GM10266 (cell line): ENCODE measurements at regions not wholly inside any gene's neighbourhood (a gene's known extent, or its start where the extent isn't known, plus 50 kb on each side); places are given as distances from the start of the nearest gene placed in this dataset.
"Not testable (repeated sequence)": the region's sequence is repeated elsewhere in the genome, so short reads cannot be mapped to it uniquely, and the experiment has no call there.

Experiments
- DNase-seq: peaks from one replicate; pipeline ENCODE4 v3.0.0; 2012; ENCODE audit errors: extremely low spot score
- TF ChIP-seq, protein P1 (sequence below): IDR thresholded peaks from 2 replicates; pipeline ENCODE4 v1.5.1; 2012; ENCODE audit warnings: mild to moderate bottlenecking, low read depth; ENCODE audit not compliant: control insufficient read depth, insufficient read depth; ENCODE audit errors: missing control alignments

DNA sequence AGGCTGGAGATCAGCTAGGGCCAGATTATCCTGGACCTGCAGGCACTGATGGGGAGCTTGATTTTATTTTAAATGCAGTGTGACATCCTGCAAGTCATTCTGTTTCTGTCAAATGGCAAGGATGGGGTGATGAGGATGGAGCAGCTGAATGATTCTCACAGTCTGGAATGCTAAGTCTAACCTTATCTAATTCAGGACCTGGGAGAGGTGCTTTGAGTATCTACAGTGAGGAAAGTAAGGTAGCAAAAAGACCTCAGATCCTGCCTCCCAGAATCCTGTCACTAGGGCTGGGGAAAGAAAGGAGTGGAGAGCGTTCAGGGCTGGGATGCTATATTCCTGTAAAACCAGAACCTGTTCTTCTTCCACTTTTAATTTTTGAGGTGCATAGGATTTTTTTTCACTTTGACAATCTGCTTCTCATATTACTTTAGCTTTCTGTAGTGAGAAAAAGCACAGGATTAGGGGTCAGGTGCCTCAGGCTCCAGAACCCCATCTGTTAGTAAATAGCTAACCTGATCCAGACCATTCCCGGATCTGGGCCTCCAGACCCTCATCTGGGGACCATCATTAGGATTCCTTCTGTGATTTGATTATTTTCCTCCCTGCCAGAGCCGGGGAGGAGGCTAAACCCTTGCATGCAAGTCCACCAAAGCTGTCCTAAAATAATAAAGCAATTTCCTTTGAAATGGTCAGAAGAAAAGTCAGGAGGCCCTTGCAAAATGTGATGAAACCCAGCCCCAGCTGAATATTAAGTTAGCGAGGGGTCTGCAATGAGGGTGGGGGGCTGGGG is 54.7 kb downstream of the ASCL1 start:
- DNase-seq = no peak

DNA sequence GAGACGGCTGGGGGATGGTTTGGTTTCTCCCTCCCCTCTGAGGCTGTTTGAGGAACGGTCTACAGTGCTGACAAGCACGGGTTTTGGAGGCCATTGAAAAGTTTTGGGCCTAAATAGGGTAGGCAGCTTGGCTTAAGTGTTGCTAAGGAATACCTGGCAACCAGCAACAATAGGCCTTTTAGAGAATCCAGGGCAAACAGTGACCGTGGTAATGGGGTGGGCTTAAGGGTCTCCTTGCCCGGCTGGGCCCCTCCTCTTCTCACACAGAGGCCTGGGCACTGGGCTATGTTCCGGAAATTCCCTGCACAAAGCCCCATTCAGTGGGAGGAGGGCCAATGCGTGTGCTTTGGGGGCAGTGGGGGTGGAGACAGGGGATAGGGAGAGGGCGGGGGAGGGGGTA is 55.4 kb downstream of the ASCL1 start:
- TF ChIP-seq, protein P1, sequence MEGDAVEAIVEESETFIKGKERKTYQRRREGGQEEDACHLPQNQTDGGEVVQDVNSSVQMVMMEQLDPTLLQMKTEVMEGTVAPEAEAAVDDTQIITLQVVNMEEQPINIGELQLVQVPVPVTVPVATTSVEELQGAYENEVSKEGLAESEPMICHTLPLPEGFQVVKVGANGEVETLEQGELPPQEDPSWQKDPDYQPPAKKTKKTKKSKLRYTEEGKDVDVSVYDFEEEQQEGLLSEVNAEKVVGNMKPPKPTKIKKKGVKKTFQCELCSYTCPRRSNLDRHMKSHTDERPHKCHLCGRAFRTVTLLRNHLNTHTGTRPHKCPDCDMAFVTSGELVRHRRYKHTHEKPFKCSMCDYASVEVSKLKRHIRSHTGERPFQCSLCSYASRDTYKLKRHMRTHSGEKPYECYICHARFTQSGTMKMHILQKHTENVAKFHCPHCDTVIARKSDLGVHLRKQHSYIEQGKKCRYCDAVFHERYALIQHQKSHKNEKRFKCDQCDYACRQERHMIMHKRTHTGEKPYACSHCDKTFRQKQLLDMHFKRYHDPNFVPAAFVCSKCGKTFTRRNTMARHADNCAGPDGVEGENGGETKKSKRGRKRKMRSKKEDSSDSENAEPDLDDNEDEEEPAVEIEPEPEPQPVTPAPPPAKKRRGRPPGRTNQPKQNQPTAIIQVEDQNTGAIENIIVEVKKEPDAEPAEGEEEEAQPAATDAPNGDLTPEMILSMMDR = no peak
- no peak for DNase-seq

More for the DNA sequence above, 54.7 kb downstream of the ASCL1 start:
- TF ChIP-seq, protein P1 = no peak

DNA sequence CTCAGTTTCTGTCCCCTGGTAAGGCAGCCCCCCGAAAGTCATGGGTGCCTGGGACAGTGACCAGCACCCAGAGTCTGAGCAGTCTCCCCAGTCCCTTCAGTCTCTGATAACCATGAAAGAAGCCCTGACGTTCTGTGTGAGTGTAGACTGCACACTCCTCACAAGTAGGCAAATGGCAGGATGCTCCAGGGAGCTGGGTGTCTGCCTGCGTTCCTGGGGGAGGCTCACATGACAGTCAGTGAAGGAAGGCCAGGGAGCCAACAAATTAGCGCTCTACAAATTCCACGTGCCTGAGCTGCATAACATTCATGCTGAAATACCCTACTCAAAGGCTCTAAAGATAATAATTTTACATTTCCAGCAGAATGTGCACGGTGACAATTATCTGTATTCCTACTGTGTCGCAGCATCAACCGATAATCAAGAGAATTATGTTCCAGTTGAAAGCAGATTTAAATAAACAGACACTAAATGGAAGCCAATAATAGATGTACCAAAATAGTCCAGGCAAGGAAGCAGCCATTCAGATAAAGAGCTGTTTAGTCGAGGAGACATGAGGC is 56.3 kb downstream of the ASCL1 start:
- DNase-seq = no peak
- TF ChIP-seq, protein P1 = no peak

DNA sequence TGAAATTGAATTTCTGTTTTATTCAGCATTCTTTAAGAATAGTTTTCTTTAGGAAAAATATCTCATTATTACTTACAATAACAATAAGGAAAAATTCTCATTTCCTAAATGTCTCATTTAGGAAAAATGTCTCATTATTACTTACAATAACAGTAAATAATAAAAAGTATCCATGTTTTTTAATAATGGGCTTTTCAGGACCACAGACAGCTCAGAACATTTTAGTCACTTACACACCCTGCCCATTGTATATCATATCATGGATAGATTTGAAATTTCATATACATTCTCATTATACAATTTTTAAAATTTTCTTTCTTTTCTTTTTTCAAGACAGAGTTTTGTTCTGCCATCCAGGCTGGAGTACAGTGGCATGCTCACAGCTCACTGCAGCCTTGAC is 58.9 kb downstream of the ASCL1 start:
- TF ChIP-seq, protein P1 = no peak
- DNase-seq = no peak

- TF ChIP-seq, protein P1 = no peak
- DNase-seq = peak; percentile 28
These were observed 63.4 kb downstream of the ASCL1 start for GRCh38 chr12:103020839-103021238.

DNA sequence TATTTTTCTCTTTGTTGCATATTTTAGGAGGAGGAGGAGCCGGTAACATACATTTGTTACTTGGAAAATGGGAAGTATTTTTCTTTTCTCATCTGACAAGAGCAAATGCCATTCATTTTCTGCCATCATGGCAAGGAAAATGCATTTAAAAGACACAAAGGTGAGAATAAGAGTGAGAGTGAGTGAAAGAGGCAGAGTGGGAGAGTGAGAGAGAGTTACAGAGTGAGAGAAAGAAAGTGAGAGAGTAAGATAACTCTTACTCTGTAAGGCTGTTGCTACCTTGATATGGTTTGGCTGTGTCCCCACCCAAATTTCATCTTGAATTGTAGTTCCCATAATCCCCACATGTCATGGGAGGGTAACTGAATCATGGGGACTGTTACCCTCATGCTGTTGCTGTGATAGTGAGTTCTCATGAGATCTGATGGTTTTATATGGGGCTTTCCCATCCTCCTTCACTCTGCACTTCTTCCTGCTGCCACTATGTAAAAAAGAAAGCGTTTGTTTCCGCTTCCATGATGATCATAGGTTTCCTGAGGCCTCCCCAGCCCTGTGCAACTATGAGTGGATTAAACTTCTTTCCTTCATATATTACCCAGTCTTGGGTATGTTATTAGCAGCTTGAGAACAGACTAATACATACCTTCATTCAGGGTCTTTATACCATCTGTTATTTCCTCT is 64.2 kb downstream of the ASCL1 start:
- DNase-seq = no peak
- TF ChIP-seq, protein P1 = no peak

DNA sequence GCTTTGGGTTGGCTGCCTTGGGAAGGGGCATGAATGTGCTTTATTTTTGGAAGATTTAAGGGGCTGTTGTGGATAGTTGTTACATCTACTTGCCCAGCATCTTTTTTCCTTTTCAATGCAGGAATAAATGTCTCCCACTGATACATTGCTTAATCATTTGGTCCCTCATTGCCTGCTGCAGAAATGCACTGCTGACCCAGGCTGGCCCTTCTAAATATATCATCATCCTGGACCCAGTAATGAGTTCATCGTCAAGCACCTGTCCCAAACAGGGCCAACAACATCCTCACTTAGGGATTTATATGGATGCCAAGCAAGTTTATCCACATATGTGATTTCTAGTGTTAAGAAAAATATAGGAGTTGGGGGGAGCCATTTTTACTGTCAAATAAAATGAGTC is 67.2 kb downstream of the ASCL1 start:
- TF ChIP-seq, protein P1 = no peak

GRCh38 chr12:103026643-103027042 is 69.2 kb downstream of the ASCL1 start:
- DNase-seq = not testable (repeated sequence)

More for the DNA sequence above, 67.2 kb downstream of the ASCL1 start:
- DNase-seq = no peak
